Panc1 (cell line): ENCODE measurements at regions not wholly inside any gene's neighbourhood (a gene's known extent, or its start where the extent isn't known, plus 50 kb on each side); places are given as distances from the start of the nearest gene placed in this dataset.

ENCODE experiments used
- ATAC-seq: fragments of 200-7000 bp; cut with Tn5 transposase; 2 replicates; pipeline ENCODE4 v1.9.1; 2020; ENCODE audit warnings: mild to moderate bottlenecking, moderate library complexity
- BruUV-seq: library from RNA; stranded (reverse); fragments of 400-500 nt; replicated peaks from 2 replicates; lab custom pipeline; 2021; lab: Mats Ljungman, UMichigan
- CTCF ChIA-PET: fragments of 300-600 bp; sonication (Branson Sonifier 250); formaldehyde crosslinking; loops from one replicate; lab custom pipeline; 2022; ENCODE audit warnings: antibody characterized with exemption; lab: Charles Lee
- POLR2A ChIA-PET: fragments of 300-600 bp; sonication (Branson Sonifier 250); formaldehyde crosslinking; loops from one replicate; lab custom pipeline; 2022; ENCODE audit warnings: antibody characterized with exemption; lab: Charles Lee
- DNase-seq: peaks from one replicate; pipeline ENCODE4 v3.0.0-alpha.2; 2010; ENCODE audit warnings: low read depth, low spot score
- H3K27ac ChIP-seq: 2 replicates; pipeline ENCODE4 v1.5.1; 2011; ENCODE audit warnings: mild to moderate bottlenecking, low read length, inconsistent platforms
- H3K27me3 ChIP-seq: fragments of 200-500 bp; sonication (Bioruptor generic); 2 replicates; pipeline ENCODE4 v1.6.0; 2014; ENCODE audit warnings: low read length, inconsistent platforms; ENCODE audit not compliant: control insufficient read depth, insufficient read depth
- H3K36me3 ChIP-seq: fragments of 200-500 bp; sonication (Bioruptor generic); 2 replicates; pipeline ENCODE4 v1.5.1; 2014; ENCODE audit warnings: inconsistent platforms, mild to moderate bottlenecking, low read length, moderate library complexity; ENCODE audit not compliant: control insufficient read depth, insufficient read depth
- H3K4me1 ChIP-seq: 2 replicates; pipeline ENCODE4 v1.5.1; 2011; ENCODE audit warnings: inconsistent platforms, mild to moderate bottlenecking, low read length, moderate library complexity; ENCODE audit not compliant: control insufficient read depth, insufficient read depth
- H3K4me3 ChIP-seq, 2 experiments: 2 replicates each; pipeline ENCODE4 v1.5.1; 2011 to 2012; ENCODE audit warnings: low read depth in 2 of 2, low read length in 2 of 2, mild to moderate bottlenecking in 2 of 2, inconsistent platforms in 1 of 2, moderate library complexity in 1 of 2
- H3K9me3 ChIP-seq: fragments of 200-500 bp; sonication (Bioruptor generic); 2 replicates; pipeline ENCODE4 v1.5.1; 2014; ENCODE audit warnings: low read depth, mild to moderate bottlenecking, inconsistent platforms, low read length, moderate library complexity; ENCODE audit not compliant: control insufficient read depth, insufficient read depth
- POLR2AphosphoS5 ChIP-seq: IDR thresholded peaks from 2 replicates; pipeline ENCODE4 v1.6.1; 2012; ENCODE audit warnings: mild to moderate bottlenecking, low read depth, low read length, moderate library complexity
- SIN3A ChIP-seq: IDR thresholded peaks from 2 replicates; pipeline ENCODE4 v1.6.1; 2012; ENCODE audit warnings: low read depth, mild to moderate bottlenecking, low read length, moderate library complexity, borderline replicate concordance; ENCODE audit not compliant: insufficient read depth
- TCF7L2 ChIP-seq: IDR thresholded peaks from 2 replicates; pipeline ENCODE4 v1.6.1; 2011; ENCODE audit warnings: mild to moderate bottlenecking, low read depth, low read length, inconsistent platforms
- in situ Hi-C: cut with HindIII; loops from 2 replicates; pipeline ENCODE4 v1.10.0; 2016; ENCODE audit warnings: low sequenced_read_pairs, low pct_unique_long_range_greater_than_20kb
- intact Hi-C: fragments of 100-400 bp; cut with micrococcal nuclease; formaldehyde crosslinking; loops from one replicate; pipeline ENCODE4 v1.10.0; 2022; ENCODE audit not compliant: unreplicated experiment
- TF ChIP-seq, protein P1 (sequence below), 2 experiments: IDR thresholded peaks; 2 replicates each; pipeline ENCODE4 v1.6.1; 2011 to 2012; ENCODE audit warnings: low read depth in 2 of 2, control low read depth in 1 of 2, low read length in 1 of 2, mild to moderate bottlenecking in 1 of 2, moderate library complexity in 1 of 2; ENCODE audit not compliant: insufficient read depth in 1 of 2
- TF ChIP-seq, protein P2 (sequence below): fragments of 450-650 bp; IDR thresholded peaks from 2 replicates; pipeline ENCODE4 v1.5.1; 2017; ENCODE audit warnings: mild to moderate bottlenecking

GRCh38 chr13:44277459-44277858 lies 96.2 kb upstream of the SERP2 start:
- in situ Hi-C loops (no loop called here), intact Hi-C loops (no loop called here)
- ChIA-PET CTCF (no interaction called here), POLR2A (no interaction called here)
- Histone ChIP-seq H3K9me3 (no peaks in the 10 kb centered on the region), H3K4me3 (no peak overlapping the region), H3K4me1 (no peaks in the 10 kb centered on the region), H3K27ac (no peak overlapping the region), H3K27me3 (no peaks in the 10 kb centered on the region), H3K36me3 (no peaks in the 10 kb centered on the region)
- DNase-seq (no peak), ATAC-seq (no peak)
- TF ChIP-seq SIN3A: no peak
- TF ChIP-seq, protein P1, sequence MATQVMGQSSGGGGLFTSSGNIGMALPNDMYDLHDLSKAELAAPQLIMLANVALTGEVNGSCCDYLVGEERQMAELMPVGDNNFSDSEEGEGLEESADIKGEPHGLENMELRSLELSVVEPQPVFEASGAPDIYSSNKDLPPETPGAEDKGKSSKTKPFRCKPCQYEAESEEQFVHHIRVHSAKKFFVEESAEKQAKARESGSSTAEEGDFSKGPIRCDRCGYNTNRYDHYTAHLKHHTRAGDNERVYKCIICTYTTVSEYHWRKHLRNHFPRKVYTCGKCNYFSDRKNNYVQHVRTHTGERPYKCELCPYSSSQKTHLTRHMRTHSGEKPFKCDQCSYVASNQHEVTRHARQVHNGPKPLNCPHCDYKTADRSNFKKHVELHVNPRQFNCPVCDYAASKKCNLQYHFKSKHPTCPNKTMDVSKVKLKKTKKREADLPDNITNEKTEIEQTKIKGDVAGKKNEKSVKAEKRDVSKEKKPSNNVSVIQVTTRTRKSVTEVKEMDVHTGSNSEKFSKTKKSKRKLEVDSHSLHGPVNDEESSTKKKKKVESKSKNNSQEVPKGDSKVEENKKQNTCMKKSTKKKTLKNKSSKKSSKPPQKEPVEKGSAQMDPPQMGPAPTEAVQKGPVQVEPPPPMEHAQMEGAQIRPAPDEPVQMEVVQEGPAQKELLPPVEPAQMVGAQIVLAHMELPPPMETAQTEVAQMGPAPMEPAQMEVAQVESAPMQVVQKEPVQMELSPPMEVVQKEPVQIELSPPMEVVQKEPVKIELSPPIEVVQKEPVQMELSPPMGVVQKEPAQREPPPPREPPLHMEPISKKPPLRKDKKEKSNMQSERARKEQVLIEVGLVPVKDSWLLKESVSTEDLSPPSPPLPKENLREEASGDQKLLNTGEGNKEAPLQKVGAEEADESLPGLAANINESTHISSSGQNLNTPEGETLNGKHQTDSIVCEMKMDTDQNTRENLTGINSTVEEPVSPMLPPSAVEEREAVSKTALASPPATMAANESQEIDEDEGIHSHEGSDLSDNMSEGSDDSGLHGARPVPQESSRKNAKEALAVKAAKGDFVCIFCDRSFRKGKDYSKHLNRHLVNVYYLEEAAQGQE (IDR thresholded peaks at IDR 0.05; ENCODE audit: insufficient read depth in 1 of 2, low read depth in 2 of 2, low read length in 1 of 2): no peak
- no peak for TF ChIP-seq TCF7L2
- TF ChIP-seq, protein P2, sequence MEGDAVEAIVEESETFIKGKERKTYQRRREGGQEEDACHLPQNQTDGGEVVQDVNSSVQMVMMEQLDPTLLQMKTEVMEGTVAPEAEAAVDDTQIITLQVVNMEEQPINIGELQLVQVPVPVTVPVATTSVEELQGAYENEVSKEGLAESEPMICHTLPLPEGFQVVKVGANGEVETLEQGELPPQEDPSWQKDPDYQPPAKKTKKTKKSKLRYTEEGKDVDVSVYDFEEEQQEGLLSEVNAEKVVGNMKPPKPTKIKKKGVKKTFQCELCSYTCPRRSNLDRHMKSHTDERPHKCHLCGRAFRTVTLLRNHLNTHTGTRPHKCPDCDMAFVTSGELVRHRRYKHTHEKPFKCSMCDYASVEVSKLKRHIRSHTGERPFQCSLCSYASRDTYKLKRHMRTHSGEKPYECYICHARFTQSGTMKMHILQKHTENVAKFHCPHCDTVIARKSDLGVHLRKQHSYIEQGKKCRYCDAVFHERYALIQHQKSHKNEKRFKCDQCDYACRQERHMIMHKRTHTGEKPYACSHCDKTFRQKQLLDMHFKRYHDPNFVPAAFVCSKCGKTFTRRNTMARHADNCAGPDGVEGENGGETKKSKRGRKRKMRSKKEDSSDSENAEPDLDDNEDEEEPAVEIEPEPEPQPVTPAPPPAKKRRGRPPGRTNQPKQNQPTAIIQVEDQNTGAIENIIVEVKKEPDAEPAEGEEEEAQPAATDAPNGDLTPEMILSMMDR: no peak
- TF ChIP-seq POLR2AphosphoS5: no peak
- no TSS peak for BruUV-seq

DNA sequence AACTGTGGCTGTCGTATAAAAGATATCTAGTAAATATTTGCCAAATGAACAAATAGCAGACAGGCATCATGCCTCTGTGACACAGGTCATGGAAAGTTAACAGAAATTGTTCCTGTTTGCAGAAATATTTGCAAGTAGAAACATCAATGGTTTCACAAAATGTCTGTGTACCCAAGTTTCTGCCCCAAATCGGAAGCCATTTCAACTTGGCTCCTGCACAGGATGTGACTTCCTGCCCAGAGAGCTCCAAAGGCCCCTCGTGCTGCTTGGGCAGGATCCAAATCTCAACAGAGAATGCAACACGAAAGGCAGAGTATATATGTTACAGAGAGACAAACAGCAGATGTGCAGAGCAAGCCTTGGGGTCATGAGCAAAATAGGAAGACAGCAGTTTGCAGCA lies 95.5 kb upstream of the SERP2 start:
- intact Hi-C loops: no loop called here
- ChIA-PET POLR2A (no interaction called here), CTCF (no interaction called here)
- no peak for DNase-seq
- no peak for ATAC-seq
- H3K27me3 ChIP-seq: no peaks in the 10 kb centered on the region
- no peaks in the 10 kb centered on the region for H3K4me1 ChIP-seq
- in situ Hi-C loops: no loop called here
- BruUV-seq: no TSS peak
- TF ChIP-seq, protein P1 (IDR thresholded peaks at IDR 0.05; ENCODE audit: insufficient read depth in 1 of 2, low read depth in 2 of 2, low read length in 1 of 2): no peak
- TF ChIP-seq SIN3A (no peak), TCF7L2 (no peak), POLR2AphosphoS5 (no peak)
- TF ChIP-seq, protein P2: no peak
- no peak overlapping the region for H3K4me3 ChIP-seq
- H3K9me3 ChIP-seq: no peaks in the 10 kb centered on the region
- H3K27ac ChIP-seq: no peak overlapping the region
- H3K36me3 ChIP-seq: no peaks in the 10 kb centered on the region
